Head of caudate nucleus (tissue), 42 donors: ENCODE measurements at regions not wholly inside any gene's neighbourhood (a gene's known extent, or its start where the extent isn't known, plus 50 kb on each side); places are given as distances from the start of the nearest gene placed in this dataset.

ENCODE experiments used
- DNase-seq, 42 donors: peaks; one replicate each; pipeline versions ENCODE4 v3.0.0 to v3.0.0-alpha.2; 2020 to 2021; ENCODE audit warnings: mixed read lengths in 7 of 42
- intact Hi-C: fragments of 100-400 bp; cut with DNase I; formaldehyde crosslinking; loops from one replicate; pipeline ENCODE4 v1.15.0; 2022

- intact Hi-C loops = no loop called here
- peak in 2 of 42 donors; percentile 6 to 18 for DNase-seq
Measured at GRCh38 chr3:132180337-132180791, 136.8 kb upstream of the ACP3 start.

DNA sequence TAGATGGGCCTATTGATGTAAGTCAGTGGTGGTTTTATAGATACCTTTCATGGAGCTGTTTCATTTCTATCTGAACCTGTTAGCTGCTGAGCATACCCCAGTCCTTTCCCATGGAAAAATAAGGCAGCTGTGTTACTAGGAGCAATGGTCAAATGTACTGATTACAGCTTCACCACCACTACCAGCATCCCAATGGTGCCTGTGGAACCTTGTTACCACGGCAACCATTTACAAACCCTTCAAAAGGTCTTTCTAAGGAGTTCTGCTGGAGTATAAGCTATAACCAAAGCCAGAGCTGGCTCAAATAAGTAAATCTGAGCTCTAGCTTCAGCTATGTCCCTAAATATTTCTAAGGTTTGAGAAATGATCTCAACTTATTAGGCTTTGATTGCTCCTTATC is 133.4 kb upstream of the ACP3 start:
- no peak for DNase-seq
- intact Hi-C loops = no loop called here

GRCh38 chr3:132187746-132188145 is 129.5 kb upstream of the ACP3 start:
- intact Hi-C loops = no loop called here
- no peak for DNase-seq

GRCh38 chr3:132189601-132190000 is 127.6 kb upstream of the ACP3 start:
- DNase-seq = no peak
- intact Hi-C loops = no loop called here

GRCh38 chr3:132196113-132196512 is 121.1 kb upstream of the ACP3 start:
- intact Hi-C loops = no loop called here
- DNase-seq = no peak

- no peak for DNase-seq
Measured at GRCh38 chr3:132198516-132198915, 118.7 kb upstream of the ACP3 start.

DNA sequence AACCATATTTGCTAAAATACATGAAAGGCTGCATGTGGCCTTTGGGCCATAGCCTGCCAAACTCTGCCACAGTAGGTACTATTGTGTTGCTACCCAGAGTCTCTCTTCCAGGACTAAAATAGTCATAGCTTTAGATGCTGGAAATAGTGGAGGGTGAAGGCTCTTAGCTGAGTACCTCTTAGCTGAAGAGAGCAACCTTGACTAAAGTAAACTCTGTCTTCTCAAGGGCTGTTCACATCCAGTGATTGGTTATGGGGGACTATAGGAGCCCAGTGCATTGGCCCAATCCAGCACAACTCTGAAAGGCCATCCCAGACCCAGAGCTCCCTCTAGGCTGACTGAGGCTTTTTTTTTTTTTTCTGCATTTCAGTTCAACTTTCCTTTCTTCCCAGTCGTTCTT is 117.8 kb upstream of the ACP3 start:
- intact Hi-C loops = no loop called here
- no peak for DNase-seq

More at GRCh38 chr3:132198516-132198915, 118.7 kb upstream of the ACP3 start:
- intact Hi-C loops = no loop called here

- DNase-seq = no peak
Measured at GRCh38 chr3:132202586-132202985, 114.6 kb upstream of the ACP3 start.

GRCh38 chr3:132203889-132204596 is 113.2 kb upstream of the ACP3 start:
- no peak for DNase-seq
- intact Hi-C loops = no loop called here

More at GRCh38 chr3:132202586-132202985, 114.6 kb upstream of the ACP3 start:
- intact Hi-C loops = no loop called here

- DNase-seq = no peak
- intact Hi-C loops = no loop called here
Measured at GRCh38 chr3:132205609-132206008, 111.6 kb upstream of the ACP3 start.

DNA sequence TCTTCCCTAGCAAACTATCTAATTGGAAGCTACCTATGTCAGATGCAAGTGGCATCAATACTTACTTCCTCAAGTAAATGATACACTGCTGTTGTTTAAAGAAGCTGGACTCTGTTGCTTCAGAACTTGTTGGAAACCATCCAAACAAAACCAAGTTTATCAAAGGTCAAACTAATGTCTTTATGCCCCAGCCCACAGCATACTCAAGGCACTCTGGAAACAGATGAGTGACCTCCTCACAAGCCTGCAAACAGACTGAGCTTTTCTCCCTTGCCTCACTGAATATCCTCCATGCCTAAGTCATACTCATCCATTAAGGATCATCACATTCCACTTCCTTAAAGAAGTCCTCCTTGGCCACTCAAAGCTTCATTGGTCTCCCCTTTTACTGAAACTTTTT is 107.4 kb upstream of the ACP3 start:
- no peak for DNase-seq
- intact Hi-C loops = no loop called here

GRCh38 chr3:132210476-132211346 is 106.5 kb upstream of the ACP3 start:
- intact Hi-C loops = no loop called here
- DNase-seq = peak in 2 of 42 donors; percentile 5 to 27

DNA sequence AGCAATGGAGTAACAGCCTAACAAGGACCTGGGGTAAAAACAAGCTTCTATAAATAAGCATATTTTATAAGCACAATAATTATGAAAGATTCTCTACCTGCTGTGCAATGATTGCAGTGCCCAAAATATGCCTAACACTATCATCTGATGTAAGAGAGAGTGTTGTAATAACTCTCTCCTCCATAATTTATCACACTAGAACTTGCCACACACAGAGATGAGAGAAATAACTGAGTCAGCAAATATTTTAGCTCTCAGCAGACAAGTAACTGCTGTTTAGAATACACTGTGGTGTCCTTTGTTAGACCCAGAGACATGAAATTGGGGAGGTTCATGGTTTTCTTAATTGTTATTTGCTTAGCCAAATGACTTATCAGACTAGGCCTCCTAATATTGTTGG is 105.3 kb upstream of the ACP3 start:
- DNase-seq = no peak
- intact Hi-C loops = no loop called here

DNA sequence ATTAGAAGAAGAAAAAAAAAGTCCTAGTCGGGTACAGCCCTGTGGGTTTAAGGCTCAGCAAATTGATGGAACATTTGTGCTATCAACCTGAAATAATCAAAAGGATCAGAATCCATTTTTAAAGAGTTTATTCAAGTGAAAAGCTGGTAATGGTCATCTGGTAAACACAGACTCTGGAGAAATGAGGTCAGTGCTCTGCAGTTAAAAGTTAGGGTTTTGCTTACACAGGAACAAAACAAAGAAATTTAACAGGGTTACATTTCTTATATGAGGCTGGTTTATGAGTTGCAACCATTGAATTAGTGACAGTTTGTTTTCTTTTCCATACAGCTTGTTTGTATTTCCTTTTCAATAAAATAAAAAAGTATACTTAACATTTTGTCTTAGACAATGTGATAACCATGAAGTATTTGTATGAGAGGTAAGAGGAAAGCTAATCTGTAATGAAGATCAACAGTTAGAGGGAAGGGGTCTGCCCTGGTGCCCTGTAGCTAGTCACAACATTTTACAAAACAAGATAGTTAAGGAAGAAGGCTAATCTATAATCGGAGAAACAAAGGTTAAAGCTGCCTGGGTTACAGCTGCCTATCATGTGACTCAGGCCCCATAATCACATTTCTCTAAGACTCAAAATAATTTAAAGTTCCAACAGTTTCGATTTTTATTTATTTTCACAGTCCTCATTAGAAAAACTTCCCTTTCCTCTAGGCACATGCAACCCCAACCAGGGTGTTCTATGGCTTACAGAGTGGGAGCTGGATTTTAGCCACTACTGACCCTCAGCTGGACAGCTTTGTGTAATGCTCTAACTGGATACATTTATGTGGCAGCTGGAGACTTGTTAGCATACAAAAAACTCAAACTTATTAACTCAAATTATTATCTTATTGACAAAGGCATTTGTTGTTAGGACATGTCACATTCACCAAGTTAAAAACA is 98.1 kb upstream of the ACP3 start:
- intact Hi-C loops = no loop called here
- no peak for DNase-seq

- no peak for DNase-seq
- intact Hi-C loops = no loop called here
Measured at GRCh38 chr3:132220986-132221385, 96.2 kb upstream of the ACP3 start.

DNA sequence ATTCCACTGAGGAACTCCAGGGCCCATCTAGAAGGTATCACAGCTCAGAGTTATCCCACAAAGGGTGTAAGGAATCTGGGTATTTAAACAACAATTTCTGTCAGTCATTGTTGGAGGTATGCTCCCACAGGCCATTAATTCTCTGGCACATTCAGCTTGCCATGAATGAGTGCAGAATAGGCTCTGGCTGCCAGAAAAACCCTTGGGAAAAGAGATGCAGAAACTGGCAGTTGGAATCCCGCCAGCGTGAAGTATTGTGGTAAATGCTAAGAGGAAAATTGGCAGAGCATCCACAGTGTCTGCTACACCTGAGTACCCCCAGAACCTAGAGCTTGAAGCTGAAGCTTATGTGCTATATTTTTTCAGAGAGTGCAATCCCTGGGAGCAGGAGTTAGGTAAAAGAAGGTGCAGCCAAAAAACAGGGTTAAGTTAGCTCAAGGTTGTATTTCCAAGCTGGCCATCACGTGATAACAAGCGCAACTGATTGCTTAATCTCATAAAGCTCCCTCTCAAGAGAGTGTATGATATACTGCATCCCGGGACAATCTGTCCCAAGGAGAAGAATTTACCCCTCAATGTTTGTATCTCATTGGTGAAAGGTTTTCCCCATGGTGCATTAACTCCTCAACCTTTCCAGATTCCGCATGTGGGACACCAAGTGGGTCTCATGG is 94.2 kb upstream of the ACP3 start:
- peak in 5 of 42 donors; percentile 2 to 44 (median 17) for DNase-seq
- intact Hi-C loops = no loop called here

GRCh38 chr3:132225664-132226063 is 91.5 kb upstream of the ACP3 start:
- DNase-seq = no peak
- intact Hi-C loops = no loop called here

DNA sequence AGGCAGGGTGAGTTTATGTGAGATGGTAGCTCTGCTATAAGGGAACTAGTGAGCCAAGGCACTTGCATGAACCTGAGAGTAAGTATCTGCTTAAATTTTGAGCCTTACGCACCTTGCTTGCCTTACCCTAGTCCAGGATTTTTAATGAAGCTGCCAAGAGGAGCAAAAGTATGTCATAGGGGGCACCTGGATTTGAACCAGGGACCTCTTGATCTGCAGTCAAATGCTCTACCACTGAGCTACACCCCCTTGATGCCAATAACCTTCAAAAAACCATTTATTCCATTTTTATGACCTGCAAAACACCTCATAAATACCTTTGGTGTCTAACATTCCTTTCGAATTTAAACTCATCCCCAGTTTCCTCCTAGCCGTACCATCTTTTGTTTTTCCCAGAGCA is 88.3 kb upstream of the ACP3 start:
- intact Hi-C loops = no loop called here
- DNase-seq = no peak

DNA sequence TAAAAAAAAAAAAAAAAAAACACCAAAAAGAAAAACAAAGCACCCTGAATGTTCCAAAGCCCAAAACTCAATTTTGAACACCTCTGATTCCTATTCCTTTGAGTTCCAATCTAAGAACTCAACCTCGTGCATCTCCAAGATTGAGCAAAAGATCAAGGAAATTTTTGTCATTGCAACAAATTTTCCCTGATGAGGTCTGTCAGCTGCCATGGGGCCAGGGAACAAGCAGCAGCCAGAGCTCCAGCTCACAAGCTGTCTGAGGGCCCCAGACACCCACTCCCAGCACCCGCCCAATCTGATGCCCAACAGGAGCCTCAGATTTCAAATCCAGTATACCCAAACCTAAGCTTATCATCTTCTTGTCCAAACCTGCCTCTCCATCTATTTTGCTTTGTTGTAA is 87.6 kb upstream of the ACP3 start:
- DNase-seq = no peak
- intact Hi-C loops = no loop called here
